ENCODE measurements at regions not wholly inside any gene's neighbourhood (a gene's known extent, or its start where the extent isn't known, plus 50 kb on each side); places are given as distances from the start of the nearest gene placed in this dataset.
"Not testable (repeated sequence)": the region's sequence is repeated elsewhere in the genome, so short reads cannot be mapped to it uniquely, and the experiment has no call there.

- no peak for DNase-seq
These were observed 280.5 kb downstream of the VRK1 start for GRCh38 chr14:97077687-97078086.

DNA sequence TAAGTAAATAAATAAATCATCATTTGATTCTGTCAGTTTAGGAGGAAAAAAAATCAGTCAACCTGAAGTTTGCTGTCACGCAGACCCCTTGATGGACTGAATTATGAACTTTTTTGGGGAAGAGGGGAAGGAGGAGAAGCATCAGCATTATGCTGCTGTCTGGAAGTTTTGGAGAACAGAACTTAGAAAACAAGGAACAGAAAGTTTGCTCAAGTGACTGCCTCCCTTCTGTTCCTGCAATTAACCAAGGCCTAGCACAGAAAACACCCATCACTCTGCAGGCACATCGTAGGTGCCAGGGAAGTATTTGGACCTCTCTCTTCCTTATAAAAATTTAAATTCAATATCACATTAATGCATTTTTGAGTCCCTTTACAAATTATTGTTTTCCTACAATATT, 283.8 kb downstream of the VRK1 start:
- peak; percentile 26 for DNase-seq

- DNase-seq, result no peak
These were observed 298.1 kb downstream of the VRK1 start for GRCh38 chr14:97095269-97095668.

DNA sequence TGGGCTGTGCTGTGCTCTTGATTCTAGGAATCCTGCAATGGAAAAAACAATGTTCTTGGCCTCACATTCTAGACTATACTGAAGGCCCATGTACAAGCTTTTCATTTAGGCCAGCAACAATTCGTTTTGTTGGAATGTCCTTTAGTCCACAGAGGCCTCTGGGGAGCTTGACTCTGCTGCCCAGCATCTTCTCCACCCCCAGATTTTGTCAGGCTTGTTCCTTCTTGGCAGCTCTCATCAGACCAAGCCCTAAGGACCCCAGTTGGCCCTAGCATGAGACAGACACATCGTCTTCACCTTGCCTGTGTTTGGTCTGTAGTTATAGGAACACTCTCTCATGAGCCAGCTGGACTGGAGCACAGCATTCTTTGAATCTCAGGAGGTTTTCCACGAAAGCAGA, 300.1 kb downstream of the VRK1 start:
- no peak for DNase-seq

- no peak for DNase-seq
These were observed 303.1 kb downstream of the VRK1 start for GRCh38 chr14:97100306-97100705.

DNA sequence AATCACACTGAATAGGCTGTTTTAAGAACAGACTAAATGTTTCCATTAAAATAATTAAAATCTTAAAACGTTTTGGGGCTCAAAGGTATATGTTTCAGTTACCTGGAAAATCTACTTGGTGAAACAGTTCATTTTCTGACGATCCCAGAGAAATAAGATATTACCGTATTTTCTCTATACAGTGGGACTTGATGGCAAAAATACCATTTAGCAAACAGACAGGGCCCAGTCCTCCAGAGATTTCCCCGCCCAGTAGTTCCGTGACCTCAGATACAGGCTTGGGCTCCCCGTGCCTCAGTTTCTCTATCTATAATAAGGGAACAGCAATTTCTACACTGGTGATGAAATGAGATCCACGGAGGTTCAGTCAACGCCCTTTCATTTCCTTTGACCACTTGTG, 304.4 kb downstream of the VRK1 start:
- no peak for DNase-seq

DNA sequence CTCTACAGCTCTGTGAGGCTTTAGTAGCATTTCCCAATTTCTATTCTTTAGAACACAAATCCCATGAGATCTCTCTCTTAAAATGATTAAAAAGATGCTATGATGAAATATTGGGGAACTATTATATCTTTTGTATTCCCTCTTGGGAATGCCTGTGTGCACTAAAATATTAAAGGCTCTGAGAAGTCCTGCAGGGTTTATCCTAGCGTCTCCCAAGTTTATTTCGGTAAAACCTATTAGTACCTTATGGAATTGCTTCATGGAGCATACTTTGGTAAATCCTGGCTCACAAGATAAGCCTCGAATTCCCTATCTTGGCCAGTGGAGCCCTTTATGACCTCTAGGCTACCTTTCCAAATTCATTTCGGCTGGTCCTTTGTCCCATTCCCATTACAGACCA, 306.8 kb downstream of the VRK1 start:
- no peak for DNase-seq

GRCh38 chr14:97106166-97106565, 309.0 kb downstream of the VRK1 start:
- DNase-seq, result no peak

GRCh38 chr14:97106609-97107008, 309.4 kb downstream of the VRK1 start:
- no peak for DNase-seq

DNA sequence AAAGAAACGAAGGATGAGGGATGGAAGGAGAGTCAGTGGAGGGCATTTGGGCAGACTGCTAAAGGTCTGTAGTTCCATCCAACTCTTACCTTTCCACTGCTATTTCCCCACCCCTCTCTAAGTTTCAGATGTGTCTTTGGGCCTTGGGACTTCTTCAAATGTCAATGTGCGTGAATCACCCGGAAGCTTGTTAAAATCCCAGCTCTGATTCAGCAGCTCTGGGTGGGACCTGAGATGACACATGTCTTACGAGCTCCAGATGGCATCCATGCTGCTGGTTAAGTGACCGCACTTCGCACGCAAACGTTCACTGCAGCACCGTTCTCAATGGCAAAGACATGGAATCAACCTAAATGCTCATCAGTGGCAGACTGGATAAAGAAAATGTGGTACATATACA, 309.9 kb downstream of the VRK1 start:
- DNase-seq, result no peak

DNA sequence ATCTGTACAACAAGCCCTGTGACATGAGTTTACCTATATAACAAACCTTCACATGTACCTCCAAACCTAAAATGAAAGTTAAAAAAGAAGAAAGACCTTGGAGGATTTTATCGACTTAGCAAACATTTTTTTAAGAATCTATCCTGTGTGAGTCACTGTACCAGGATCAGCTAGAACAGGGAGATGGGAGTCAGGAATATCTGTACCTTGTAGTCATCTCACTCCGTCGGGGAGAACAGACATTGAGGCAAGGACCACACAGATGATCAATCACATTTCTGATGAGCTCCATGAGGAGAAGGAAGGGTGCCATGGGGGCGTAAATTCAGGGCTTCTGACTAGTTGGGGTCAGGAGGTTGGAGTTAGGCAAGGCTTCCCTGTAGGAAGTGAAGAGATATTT, 310.6 kb downstream of the VRK1 start:
- DNase-seq, result no peak

DNA sequence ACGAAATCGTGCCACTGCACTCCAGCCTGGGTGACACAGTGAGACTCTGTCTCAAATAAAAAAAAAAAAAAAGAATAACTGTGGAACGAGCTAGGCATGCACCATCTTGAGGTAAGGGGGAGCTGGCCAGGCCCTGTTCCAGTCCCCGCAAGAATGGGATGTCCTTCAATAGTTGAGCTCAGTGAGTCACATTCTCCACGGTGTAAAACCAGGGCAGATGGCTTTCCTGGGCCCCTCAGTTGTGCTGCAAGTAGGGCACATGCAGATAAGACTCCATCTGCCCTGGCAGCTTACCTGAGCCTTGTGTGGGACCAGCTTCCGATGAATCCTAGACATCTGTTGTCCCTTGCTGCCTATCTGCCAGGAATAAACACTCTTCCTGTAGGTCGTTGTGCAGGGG, 312.1 kb downstream of the VRK1 start:
- no peak for DNase-seq

GRCh38 chr14:97113339-97113738, 316.2 kb downstream of the VRK1 start:
- DNase-seq, result no peak

DNA sequence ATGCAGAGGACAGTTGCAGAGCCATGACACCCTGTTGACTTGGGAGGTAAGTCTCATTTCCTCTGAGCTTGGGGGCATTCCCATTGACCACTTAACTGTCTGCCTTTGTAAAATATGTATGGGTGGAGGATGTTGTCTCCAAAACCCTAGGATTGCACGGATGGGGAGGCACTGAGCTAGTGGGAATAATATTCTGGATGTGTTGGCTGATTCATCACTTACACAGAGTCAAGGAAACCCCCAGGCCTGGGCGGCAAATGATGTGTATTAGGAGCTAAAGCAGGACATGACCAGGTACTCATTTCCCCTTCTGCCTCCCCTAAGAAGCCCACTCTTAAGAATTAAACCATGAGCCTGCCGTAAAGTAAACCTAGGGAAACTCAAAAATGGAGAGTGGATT, 319.4 kb downstream of the VRK1 start:
- DNase-seq, result no peak

DNA sequence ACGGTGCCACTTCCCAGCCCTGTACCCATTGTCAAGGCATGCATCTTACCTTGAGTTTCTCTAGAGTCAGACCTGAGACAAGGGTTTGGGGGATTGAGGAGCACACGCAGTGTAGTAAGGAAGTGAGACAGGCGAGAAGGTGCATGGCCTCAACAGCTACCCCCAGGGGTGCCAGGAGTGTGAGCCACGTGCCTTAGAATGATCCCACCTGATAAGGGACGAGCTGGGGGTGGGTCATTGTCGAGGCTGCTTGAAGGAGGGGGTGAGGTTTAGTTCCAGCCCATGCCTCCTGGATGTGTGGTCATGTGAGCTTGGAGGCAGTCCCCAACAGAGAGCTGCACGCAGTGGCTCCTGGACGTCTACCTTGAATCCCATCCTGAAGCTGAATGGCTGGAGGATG, 320.5 kb downstream of the VRK1 start:
- no peak for DNase-seq

GRCh38 chr14:97120204-97120603, 323.0 kb downstream of the VRK1 start:
- no peak for DNase-seq

DNA sequence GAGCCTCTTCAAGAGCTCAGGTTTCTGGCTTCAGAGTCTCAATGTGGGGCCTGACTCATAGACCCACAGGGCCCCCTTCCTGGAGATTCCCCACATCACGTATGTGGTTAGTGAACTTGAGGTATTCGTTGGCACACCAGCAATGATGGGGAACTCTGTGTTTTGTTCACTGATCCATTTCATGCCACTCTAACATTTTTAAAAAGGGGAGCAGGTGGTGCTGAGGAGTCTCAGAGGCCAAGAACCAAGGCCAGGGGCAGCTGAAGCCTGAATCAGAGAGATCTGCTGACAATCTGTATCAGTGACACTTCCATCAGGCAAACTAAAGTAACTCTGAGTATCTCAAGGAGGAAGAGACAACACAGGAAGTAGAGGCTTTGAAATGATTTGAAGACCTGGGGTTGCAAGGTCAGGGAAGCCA, 323.4 kb downstream of the VRK1 start:
- no peak for DNase-seq

DNA sequence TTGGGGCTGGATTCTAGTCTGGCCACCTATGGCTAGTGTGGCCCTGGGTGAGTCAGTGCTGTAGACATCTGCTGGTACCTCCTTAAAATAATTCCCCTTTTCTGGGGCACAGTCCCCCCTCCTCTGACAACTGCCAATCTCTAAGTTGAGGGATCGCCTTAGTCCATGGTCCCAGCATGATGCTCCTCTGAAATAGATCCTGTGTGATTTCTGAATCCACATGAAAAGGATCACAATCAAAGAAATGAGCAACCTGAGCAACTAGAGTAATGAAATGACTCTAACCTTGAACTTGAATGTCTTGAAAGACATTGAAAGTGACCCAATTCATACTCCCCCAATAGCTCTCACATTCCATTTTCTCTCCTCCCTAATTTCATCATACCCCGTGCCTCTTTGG, 332.5 kb downstream of the VRK1 start:
- DNase-seq, result no peak

DNA sequence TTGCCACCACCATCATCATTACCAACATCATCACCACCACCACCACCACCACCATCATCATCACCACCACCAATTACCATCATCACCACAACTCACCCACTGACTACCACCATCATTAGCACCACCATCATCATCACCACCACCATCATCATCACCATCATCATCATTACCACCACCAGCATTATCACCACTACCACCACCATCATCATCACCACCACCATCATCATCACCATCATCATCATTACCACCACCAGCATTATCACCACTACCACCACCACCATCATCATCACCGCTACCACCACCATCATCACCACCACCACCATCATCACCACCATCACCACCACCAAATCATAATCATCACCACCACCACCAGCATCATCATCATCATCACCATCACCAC, 338.7 kb downstream of the VRK1 start:
- DNase-seq, result not testable (repeated sequence)

GRCh38 chr14:97137705-97138104, 340.5 kb downstream of the VRK1 start:
- no peak for DNase-seq

GRCh38 chr14:97138801-97139200, 341.6 kb downstream of the VRK1 start:
- DNase-seq, result no peak

GRCh38 chr14:97143011-97143410, 345.8 kb downstream of the VRK1 start:
- no peak for DNase-seq

- no peak for DNase-seq
These were observed 346.3 kb downstream of the VRK1 start for GRCh38 chr14:97143456-97143855.

DNA sequence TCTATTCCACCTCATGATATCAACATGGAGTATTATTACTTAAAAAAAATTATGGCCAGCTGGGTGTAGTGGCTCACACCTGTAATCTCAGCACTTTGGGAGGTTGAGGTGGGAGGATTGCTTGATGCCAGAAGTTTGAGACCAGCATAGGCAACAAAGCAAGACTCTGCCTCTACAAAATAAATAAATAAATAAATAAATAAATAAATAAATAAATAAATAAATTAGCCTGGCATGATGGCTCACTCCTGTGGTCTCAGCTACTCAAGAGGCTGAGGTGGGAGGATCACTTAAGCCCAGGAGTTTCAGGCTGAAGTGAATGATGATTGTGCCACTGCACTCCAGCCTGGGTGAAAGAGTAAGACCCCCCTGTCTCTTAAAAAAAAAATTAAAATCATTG, 350.8 kb downstream of the VRK1 start:
- DNase-seq, result not testable (repeated sequence)

DNA sequence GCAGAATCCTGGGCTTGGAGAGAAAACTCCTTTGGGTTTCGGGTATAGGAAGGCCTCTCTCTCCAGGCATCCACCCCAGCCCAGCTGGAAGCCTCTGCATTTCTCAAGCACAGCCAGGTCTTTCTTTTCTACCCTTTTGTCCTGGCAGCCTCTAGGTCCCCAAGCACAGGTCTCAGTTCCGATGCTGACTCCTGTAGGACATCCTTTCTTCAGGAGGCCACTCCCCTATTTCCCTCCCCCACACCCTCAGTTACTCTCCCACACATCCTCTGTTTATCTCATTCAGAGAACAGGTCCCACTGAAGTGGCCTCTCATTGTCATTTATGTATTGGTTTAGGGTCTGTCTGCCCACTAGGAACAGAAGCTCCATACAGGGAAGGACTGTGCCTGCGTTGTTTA, 352.6 kb downstream of the VRK1 start:
- DNase-seq, result no peak

DNA sequence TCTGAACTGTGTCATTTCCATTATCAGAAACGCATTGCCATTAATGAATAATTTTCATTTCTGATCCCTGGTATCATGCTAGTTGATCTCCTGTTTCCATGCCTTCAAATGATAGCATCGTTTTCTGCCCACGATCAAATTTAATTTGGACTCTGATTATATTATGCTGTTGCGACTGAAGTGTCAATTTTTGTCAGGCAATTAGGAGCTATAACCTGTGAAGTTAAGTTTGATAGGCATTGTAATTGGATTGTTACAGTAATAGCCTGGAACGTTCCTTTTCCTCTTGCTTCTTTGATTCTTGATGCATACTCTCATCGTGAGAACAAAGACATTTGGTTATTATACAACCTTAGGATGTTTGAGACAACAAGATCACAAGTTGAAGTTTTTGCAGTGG, 356.3 kb downstream of the VRK1 start:
- no peak for DNase-seq

All from suppressor macrophage treated with lipopolysaccharide for 4 hours (primary cell).